IPS-15b (cell line): ENCODE measurements at regions not wholly inside any gene's neighbourhood (a gene's known extent, or its start where the extent isn't known, plus 50 kb on each side); places are given as distances from the start of the nearest gene placed in this dataset.

Experiments used
- H3K27me3 ChIP-seq: one replicate; pipeline ENCODE4 v1.6.1; 2013; ENCODE audit warnings: low read length; ENCODE audit not compliant: control insufficient read depth, insufficient read depth
- H3K36me3 ChIP-seq: one replicate; pipeline ENCODE4 v1.6.1; 2013; ENCODE audit warnings: low read length; ENCODE audit not compliant: control insufficient read depth, insufficient read depth
- H3K4me1 ChIP-seq: one replicate; pipeline ENCODE4 v1.6.1; 2013; ENCODE audit warnings: mild to moderate bottlenecking, low read length; ENCODE audit not compliant: control insufficient read depth, insufficient read depth
- H3K4me3 ChIP-seq: one replicate; pipeline ENCODE4 v1.5.1; 2013; ENCODE audit warnings: low read depth, low read length
- H3K9ac ChIP-seq: one replicate; pipeline ENCODE4 v1.6.1; 2013; ENCODE audit warnings: low read depth, mild to moderate bottlenecking, low read length
- H3K9me3 ChIP-seq: one replicate; pipeline ENCODE4 v1.6.1; 2013; ENCODE audit warnings: mild to moderate bottlenecking, low read length; ENCODE audit not compliant: control insufficient read depth, insufficient read depth

- no peaks in the 10 kb centered on the region for H3K27me3 ChIP-seq
- H3K36me3 ChIP-seq, result peaks cover 3% of the 10 kb centered on the region
- H3K9ac ChIP-seq, result no peak overlapping the region
- no peaks in the 10 kb centered on the region for H3K9me3 ChIP-seq
- H3K4me3 ChIP-seq, result peak overlapping the region; percentile 10
- H3K4me1 ChIP-seq, result peaks cover 14% of the 10 kb centered on the region
Measured at GRCh38 chr4:17286752-17287460, 225.0 kb downstream of the QDPR start.

- Histone ChIP-seq H3K27me3 (no peaks in the 10 kb centered on the region), H3K9me3 (no peaks in the 10 kb centered on the region), H3K36me3 (peaks cover 3% of the 10 kb centered on the region), H3K4me1 (peaks cover 14% of the 10 kb centered on the region), H3K4me3 (no peak overlapping the region), H3K9ac (no peak overlapping the region)
Measured at GRCh38 chr4:17285747-17286146, 226.1 kb downstream of the QDPR start.

GRCh38 chr4:17284323-17285175, 227.3 kb downstream of the QDPR start:
- Histone ChIP-seq H3K4me1 (peaks cover 14% of the 10 kb centered on the region), H3K9me3 (no peaks in the 10 kb centered on the region), H3K36me3 (peaks cover 3% of the 10 kb centered on the region), H3K4me3 (no peak overlapping the region), H3K27me3 (no peaks in the 10 kb centered on the region), H3K9ac (no peak overlapping the region)

- H3K4me1 ChIP-seq, result peaks cover 14% of the 10 kb centered on the region
- no peaks in the 10 kb centered on the region for H3K27me3 ChIP-seq
- peaks cover 3% of the 10 kb centered on the region for H3K36me3 ChIP-seq
- no peaks in the 10 kb centered on the region for H3K9me3 ChIP-seq
- no peak overlapping the region for H3K4me3 ChIP-seq
- no peak overlapping the region for H3K9ac ChIP-seq
Measured at GRCh38 chr4:17283832-17284231, 228.1 kb downstream of the QDPR start.

GRCh38 chr4:17283251-17283650, 228.6 kb downstream of the QDPR start:
- no peaks in the 10 kb centered on the region for H3K9me3 ChIP-seq
- no peak overlapping the region for H3K9ac ChIP-seq
- peaks cover 2% of the 10 kb centered on the region for H3K36me3 ChIP-seq
- H3K27me3 ChIP-seq, result no peaks in the 10 kb centered on the region
- peaks cover 14% of the 10 kb centered on the region for H3K4me1 ChIP-seq
- no peak overlapping the region for H3K4me3 ChIP-seq

GRCh38 chr4:17280261-17281018, 231.4 kb downstream of the QDPR start:
- Histone ChIP-seq H3K4me1 (no peaks in the 10 kb centered on the region), H3K4me3 (no peak overlapping the region), H3K9ac (no peak overlapping the region), H3K36me3 (no peaks in the 10 kb centered on the region), H3K9me3 (no peaks in the 10 kb centered on the region), H3K27me3 (no peaks in the 10 kb centered on the region)

GRCh38 chr4:17276776-17277175, 235.1 kb downstream of the QDPR start:
- Histone ChIP-seq H3K9ac (no peak overlapping the region), H3K27me3 (no peaks in the 10 kb centered on the region), H3K4me1 (no peaks in the 10 kb centered on the region), H3K9me3 (no peaks in the 10 kb centered on the region), H3K36me3 (no peaks in the 10 kb centered on the region), H3K4me3 (no peak overlapping the region)

- Histone ChIP-seq H3K9me3 (no peaks in the 10 kb centered on the region), H3K27me3 (no peaks in the 10 kb centered on the region), H3K36me3 (no peaks in the 10 kb centered on the region), H3K4me1 (no peaks in the 10 kb centered on the region), H3K4me3 (no peak overlapping the region), H3K9ac (no peak overlapping the region)
Measured at GRCh38 chr4:17275836-17276235, 236.1 kb downstream of the QDPR start.

- H3K4me3 ChIP-seq, result no peak overlapping the region
- no peak overlapping the region for H3K9ac ChIP-seq
- no peaks in the 10 kb centered on the region for H3K27me3 ChIP-seq
- H3K4me1 ChIP-seq, result no peaks in the 10 kb centered on the region
- no peaks in the 10 kb centered on the region for H3K36me3 ChIP-seq
- H3K9me3 ChIP-seq, result no peaks in the 10 kb centered on the region
Measured at GRCh38 chr4:17273047-17273446, 238.8 kb downstream of the QDPR start.

GRCh38 chr4:17272154-17272553, 239.7 kb downstream of the QDPR start:
- Histone ChIP-seq H3K9me3 (no peaks in the 10 kb centered on the region), H3K4me3 (no peak overlapping the region), H3K36me3 (no peaks in the 10 kb centered on the region), H3K9ac (no peak overlapping the region), H3K27me3 (no peaks in the 10 kb centered on the region), H3K4me1 (no peaks in the 10 kb centered on the region)

- Histone ChIP-seq H3K27me3 (no peaks in the 10 kb centered on the region), H3K36me3 (no peaks in the 10 kb centered on the region), H3K4me1 (no peaks in the 10 kb centered on the region), H3K4me3 (no peak overlapping the region), H3K9me3 (no peaks in the 10 kb centered on the region), H3K9ac (no peak overlapping the region)
Measured at GRCh38 chr4:17265653-17266052, 246.2 kb downstream of the QDPR start.
